HL-60 (cell line): ENCODE measurements at regions not wholly inside any gene's neighbourhood (a gene's known extent, or its start where the extent isn't known, plus 50 kb on each side); places are given as distances from the start of the nearest gene placed in this dataset.

Source experiments
- GABPA ChIP-seq: IDR thresholded peaks from 2 replicates; pipeline ENCODE4 v1.6.1; 2012; ENCODE audit warnings: low read depth
- POLR2AphosphoS5 ChIP-seq: IDR thresholded peaks from 2 replicates; pipeline ENCODE4 v1.6.1; 2012; ENCODE audit warnings: low read depth
- SPI1 ChIP-seq: IDR thresholded peaks from 2 replicates; pipeline ENCODE4 v1.6.1; 2012; ENCODE audit warnings: low read depth, mild to moderate bottlenecking, borderline replicate concordance
- TF ChIP-seq, protein P1 (sequence below): IDR thresholded peaks from one replicate; pipeline ENCODE4 v1.5.1; 2011; ENCODE audit warnings: low read length, control low read depth, inconsistent platforms; ENCODE audit not compliant: insufficient read depth
- TF ChIP-seq, protein P2 (sequence below): IDR thresholded peaks from 2 replicates; pipeline ENCODE4 v1.6.1; 2012; ENCODE audit warnings: low read depth; ENCODE audit not compliant: insufficient replicate concordance

DNA sequence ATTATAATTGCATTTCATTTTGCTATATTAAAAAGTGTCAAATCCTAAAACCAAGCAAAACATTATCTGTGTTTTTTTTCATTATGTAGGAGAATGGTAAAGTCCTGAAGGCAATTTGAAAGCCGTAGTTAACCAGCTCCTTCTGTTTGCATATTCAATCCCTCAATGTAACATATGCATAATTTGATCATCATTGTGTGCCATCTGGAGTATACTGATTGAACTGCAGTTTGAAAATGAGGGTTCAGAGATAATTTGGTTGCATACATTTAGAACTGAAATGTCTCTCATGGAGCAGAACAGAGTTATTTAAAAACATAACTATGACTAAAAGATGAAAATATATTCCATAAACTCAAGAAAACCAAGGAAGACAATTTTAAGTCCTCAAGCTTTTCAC, 518.6 kb downstream of the GBE1 start:
- TF ChIP-seq POLR2AphosphoS5 (no peak), GABPA (no peak), SPI1 (no peak)
- TF ChIP-seq, protein P1, sequence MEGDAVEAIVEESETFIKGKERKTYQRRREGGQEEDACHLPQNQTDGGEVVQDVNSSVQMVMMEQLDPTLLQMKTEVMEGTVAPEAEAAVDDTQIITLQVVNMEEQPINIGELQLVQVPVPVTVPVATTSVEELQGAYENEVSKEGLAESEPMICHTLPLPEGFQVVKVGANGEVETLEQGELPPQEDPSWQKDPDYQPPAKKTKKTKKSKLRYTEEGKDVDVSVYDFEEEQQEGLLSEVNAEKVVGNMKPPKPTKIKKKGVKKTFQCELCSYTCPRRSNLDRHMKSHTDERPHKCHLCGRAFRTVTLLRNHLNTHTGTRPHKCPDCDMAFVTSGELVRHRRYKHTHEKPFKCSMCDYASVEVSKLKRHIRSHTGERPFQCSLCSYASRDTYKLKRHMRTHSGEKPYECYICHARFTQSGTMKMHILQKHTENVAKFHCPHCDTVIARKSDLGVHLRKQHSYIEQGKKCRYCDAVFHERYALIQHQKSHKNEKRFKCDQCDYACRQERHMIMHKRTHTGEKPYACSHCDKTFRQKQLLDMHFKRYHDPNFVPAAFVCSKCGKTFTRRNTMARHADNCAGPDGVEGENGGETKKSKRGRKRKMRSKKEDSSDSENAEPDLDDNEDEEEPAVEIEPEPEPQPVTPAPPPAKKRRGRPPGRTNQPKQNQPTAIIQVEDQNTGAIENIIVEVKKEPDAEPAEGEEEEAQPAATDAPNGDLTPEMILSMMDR: no peak
- TF ChIP-seq, protein P2, sequence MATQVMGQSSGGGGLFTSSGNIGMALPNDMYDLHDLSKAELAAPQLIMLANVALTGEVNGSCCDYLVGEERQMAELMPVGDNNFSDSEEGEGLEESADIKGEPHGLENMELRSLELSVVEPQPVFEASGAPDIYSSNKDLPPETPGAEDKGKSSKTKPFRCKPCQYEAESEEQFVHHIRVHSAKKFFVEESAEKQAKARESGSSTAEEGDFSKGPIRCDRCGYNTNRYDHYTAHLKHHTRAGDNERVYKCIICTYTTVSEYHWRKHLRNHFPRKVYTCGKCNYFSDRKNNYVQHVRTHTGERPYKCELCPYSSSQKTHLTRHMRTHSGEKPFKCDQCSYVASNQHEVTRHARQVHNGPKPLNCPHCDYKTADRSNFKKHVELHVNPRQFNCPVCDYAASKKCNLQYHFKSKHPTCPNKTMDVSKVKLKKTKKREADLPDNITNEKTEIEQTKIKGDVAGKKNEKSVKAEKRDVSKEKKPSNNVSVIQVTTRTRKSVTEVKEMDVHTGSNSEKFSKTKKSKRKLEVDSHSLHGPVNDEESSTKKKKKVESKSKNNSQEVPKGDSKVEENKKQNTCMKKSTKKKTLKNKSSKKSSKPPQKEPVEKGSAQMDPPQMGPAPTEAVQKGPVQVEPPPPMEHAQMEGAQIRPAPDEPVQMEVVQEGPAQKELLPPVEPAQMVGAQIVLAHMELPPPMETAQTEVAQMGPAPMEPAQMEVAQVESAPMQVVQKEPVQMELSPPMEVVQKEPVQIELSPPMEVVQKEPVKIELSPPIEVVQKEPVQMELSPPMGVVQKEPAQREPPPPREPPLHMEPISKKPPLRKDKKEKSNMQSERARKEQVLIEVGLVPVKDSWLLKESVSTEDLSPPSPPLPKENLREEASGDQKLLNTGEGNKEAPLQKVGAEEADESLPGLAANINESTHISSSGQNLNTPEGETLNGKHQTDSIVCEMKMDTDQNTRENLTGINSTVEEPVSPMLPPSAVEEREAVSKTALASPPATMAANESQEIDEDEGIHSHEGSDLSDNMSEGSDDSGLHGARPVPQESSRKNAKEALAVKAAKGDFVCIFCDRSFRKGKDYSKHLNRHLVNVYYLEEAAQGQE: no peak
